ENCODE measurements at regions not wholly inside any gene's neighbourhood (a gene's known extent, or its start where the extent isn't known, plus 50 kb on each side); places are given as distances from the start of the nearest gene placed in this dataset.

GRCh38 chr9:7403839-7404487 lies 395.6 kb downstream of the DMAC1 start:
- DNase-seq (ENCODE audit: extremely low read depth, low read depth, low spot score) = no peak

- DNase-seq (ENCODE audit: extremely low read depth, low read depth, low spot score) = no peak
Measured at GRCh38 chr9:7403028-7403389, 396.6 kb downstream of the DMAC1 start.

GRCh38 chr9:7402334-7403027 lies 397.1 kb downstream of the DMAC1 start:
- DNase-seq (ENCODE audit: extremely low read depth, low read depth, low spot score) = no peak

DNA sequence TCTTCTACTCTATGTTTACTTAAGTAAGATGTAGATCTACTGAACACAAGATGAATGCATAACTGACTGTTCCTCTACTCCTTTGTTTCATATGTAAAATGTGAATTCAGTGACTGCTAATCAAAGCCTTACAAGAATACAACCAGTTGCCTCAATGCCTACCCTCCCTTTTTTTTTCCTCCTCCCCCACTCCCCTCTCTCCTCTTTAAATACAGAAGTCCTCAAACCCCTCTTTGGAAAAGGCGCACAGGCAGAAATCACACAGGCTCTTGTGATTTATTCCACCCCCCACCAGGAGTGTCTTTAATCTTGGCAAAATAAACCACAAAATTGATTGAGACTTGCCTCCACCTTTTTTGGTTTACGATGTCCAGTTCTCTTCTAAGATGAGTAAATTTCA lies 398.5 kb downstream of the DMAC1 start:
- no peak for DNase-seq (ENCODE audit: extremely low read depth, low read depth, low spot score)

DNA sequence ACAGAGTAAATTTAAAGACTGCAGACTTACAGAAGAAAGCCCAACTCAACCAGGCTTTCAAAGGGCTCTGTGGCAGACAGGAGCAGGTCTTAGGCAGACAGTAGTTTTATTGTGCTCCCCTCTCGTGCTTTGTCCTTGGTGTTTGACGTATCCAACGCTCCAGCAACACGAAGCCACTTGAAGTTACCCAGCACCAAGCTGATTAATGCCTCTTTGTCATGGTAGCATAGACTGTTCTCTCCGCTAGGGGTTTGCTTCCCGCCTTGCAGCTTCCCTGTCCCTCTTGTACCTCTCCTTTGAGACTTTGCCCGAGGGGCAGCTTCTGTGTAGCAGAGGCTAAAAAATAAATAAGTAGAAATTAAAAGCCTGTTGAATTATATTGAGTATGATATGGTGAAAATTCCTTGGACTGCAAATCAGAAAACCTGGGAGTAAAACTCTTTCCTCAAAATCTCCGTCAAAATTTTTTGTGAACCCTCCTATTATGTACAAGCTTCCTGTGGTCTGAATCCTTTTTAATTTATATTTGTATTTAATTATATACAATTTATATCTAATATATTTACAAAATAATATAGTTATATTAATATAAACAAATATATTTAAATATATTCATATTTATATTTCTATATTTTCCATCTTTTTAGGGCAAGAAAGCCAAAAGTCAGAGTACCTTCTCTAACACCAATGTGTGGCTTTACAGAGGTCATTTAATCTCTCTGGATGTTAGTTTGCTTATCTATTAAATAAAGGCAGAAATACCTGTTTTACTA lies 405.4 kb downstream of the DMAC1 start:
- no peak for DNase-seq (ENCODE audit: extremely low read depth, low read depth, low spot score)

GRCh38 chr9:7392148-7392547 lies 407.4 kb downstream of the DMAC1 start:
- no peak for DNase-seq (ENCODE audit: extremely low read depth, low read depth, low spot score)

DNA sequence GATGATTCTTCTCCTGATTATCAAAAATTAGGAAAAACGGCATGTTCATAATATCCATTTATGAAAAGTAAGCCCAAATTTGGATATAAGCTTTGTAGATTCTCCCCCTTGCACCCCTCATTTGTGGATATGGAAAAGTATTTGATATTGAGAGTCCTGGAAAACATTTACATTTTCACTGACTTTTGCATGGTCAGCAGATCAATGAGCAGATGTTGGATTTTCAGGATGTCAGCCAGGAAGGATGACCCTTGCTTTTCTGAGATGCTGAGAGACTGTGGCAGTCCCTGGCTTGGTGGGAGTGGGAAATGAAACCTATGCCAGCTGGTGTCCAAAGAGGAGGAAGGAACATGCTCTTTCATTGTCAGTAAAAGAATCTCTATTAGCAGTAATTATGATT lies 410.8 kb downstream of the DMAC1 start:
- no peak for DNase-seq (ENCODE audit: extremely low read depth, low read depth, low spot score)

DNA sequence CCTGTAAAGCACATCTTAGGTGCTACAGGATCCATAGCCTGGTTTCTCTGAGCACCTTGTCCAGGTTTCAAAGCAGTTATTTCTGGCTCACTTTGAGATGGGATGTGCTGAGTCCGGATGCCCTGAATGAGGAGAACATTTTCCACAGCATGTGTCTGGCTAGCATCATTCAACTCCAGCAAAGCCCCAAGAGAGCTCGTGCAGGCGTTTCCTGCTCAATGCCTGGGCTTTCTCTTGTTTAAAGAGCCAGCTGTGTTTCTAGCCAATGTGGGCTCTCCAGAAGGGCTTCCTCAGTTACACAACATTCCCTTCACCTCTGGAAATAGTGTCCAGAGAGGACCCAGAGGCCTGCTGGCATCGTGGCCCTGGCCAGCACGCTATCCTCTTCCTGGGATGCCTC lies 411.7 kb downstream of the DMAC1 start:
- DNase-seq (ENCODE audit: extremely low read depth, low read depth, low spot score) = no peak

GRCh38 chr9:7382304-7382703 lies 417.3 kb downstream of the DMAC1 start:
- no peak for DNase-seq (ENCODE audit: extremely low read depth, low read depth, low spot score)

- DNase-seq (ENCODE audit: extremely low read depth, low read depth, low spot score) = no peak
Measured at GRCh38 chr9:7377489-7377888, 422.1 kb downstream of the DMAC1 start.

GRCh38 chr9:7376833-7377232 lies 422.7 kb downstream of the DMAC1 start:
- no peak for DNase-seq (ENCODE audit: extremely low read depth, low read depth, low spot score)

DNA sequence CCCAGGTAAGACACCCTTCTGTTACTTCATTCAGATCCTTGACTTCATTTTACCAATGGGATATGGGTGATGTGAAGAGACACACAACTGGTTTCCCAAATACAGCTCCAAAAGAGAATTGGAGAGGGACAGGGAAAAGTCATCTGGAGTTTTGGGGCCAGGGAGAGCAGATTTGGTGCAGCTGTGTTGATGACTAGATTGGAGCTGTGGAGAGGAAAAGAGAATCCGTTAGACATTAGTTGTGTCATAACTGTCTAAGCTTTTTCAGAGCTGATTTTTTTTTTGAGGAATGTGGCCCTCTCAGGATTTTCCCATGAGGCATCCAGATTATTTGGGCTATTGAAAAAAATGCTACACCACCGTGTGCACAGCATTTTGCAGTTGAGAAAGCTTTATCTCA lies 423.4 kb downstream of the DMAC1 start:
- no peak for DNase-seq (ENCODE audit: extremely low read depth, low read depth, low spot score)

DNA sequence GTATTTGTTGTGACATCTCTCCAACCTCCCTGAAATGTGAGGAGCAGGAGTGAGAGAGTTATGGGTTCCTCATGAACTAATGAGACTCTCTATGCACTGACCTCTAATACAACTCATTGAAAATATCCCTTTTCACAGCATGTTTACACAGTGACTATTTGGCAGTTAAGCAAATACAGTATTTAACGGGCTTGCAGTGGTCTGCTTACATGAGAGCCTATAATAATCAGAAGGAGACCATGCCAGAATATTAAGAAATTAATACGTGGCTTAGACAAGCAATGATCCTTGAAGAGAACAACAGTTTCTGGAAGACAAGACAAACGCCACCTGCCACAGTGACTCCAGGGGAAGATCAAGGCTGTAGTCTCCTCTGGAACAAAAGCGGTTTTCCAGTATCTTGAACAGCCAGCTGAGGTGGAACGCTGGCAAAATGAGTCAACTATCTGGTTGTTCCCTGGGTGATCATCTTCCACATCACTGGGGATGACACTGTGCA lies 424.5 kb downstream of the DMAC1 start:
- no peak for DNase-seq (ENCODE audit: extremely low read depth, low read depth, low spot score)

- no peak for DNase-seq (ENCODE audit: extremely low read depth, low read depth, low spot score)
Measured at GRCh38 chr9:7370988-7371387, 428.6 kb downstream of the DMAC1 start.

DNA sequence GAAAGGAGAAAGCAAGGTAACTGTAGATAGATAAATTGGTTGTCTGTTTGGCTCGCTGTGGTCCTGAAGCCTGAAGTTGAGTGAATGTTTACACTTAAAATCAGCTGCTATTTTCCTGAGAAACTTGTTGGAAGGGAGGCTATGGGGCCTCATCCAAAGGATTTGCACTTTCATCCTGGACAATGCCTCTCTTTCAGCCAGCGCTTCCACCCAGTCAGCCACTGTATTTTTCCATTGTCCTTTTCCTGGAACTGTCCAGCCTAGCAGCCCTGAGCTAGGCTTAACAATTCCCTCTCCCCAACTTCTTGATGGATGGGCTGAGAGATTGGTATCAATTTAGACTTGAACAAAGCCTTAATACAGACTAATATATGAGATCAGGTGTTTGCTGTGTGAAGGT lies 429.2 kb downstream of the DMAC1 start:
- no peak for DNase-seq (ENCODE audit: extremely low read depth, low read depth, low spot score)

DNA sequence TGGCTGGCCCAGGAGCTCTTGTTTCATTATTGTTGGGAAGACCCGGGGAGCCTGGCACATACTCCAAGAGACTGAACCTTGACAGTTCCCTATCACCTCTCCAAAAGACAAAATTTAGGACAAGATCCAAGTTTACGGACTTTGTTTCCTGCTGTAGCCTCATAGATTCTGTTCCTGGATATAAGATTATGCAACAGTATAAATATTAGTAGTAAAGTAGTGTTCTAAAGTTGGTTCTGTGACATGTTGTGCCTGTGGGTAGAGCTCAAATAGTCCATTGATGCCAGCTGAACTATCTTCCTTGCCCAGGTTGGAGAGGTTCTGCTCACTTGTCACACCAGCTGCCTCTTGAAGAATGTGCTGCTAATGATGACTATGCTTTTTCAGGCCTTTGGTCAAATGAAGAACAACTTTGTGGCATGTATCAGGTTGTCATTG lies 430.2 kb downstream of the DMAC1 start:
- no peak for DNase-seq (ENCODE audit: extremely low read depth, low read depth, low spot score)

DNA sequence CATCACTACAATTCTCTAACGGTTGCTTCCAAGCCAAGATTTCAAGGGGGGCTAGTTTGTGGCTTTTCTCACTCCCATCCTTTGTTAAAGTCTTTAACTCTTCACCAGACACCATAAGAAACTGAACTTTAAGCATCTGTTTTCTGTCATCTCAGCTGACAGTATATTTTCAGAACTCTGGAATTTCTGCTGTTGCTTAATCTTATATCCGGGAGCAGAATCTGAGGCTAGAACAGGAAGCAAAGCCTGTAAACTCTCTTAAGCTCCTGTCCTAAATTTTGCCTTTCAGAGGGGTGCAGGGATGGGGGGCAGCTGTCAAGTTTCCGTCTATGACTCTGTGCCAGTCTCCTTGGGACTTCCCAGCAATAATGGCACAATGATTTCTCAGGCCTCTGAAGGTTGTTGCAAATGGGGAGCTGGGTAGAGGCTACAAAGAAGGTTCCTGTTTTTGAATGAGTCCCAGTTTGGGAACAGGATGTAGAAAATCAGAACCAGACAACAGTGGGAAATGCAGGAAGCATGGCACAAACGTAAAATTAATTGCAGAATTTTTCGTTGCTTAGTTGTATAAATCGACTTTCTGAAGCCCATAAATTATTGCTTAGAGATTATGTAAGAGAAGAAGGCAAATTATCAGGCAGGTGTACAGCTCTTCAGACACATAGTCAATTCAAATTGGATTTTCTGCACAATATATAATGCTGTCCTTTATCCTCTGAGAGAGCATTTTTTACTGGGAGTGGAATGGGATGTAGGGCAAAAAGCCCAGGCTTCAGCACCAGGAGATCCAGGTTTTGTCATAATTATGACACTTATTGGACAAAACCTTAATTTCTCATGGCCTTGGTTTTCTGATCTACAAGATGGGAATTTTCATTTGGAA lies 430.9 kb downstream of the DMAC1 start:
- no peak for DNase-seq (ENCODE audit: extremely low read depth, low read depth, low spot score)

DNA sequence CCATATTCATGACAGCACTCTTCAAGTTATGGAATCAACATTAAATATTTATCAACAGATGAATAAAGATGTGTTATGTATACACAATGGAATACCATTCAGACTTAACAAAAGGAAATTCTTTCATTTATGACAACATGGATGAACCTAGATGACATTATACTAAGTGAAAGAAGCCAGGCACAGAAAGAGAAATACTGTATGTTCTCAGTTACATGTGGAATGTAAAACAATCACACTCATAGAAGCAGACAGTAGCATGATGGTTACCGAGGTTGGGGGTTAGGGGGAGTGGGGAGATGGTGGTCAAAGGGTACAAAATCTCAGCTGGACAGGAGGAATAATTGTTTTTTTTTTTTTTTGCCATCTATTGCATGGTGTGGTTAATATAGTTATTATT lies 431.9 kb downstream of the DMAC1 start:
- DNase-seq (ENCODE audit: extremely low read depth, low read depth, low spot score) = no peak

DNA sequence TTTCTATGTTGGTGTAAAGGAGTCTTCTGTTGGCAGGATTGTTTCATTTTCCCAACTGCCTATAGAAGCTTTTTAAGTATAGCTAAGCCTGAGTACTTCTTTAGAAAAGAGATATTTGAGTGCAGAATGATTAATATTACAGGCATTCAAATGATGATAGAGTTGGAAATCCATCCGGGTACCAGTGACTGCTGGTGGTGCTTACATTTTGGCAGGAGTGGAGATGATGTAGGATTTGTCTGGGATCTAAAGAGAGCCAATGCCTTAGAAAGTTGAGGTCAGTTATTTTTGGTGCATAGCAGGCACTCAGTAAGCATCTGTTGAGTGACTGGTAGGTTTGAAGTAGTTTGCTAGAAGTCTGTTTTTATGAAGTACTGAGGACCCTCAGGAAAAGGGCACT lies 433.5 kb downstream of the DMAC1 start:
- no peak for DNase-seq (ENCODE audit: extremely low read depth, low read depth, low spot score)

DNA sequence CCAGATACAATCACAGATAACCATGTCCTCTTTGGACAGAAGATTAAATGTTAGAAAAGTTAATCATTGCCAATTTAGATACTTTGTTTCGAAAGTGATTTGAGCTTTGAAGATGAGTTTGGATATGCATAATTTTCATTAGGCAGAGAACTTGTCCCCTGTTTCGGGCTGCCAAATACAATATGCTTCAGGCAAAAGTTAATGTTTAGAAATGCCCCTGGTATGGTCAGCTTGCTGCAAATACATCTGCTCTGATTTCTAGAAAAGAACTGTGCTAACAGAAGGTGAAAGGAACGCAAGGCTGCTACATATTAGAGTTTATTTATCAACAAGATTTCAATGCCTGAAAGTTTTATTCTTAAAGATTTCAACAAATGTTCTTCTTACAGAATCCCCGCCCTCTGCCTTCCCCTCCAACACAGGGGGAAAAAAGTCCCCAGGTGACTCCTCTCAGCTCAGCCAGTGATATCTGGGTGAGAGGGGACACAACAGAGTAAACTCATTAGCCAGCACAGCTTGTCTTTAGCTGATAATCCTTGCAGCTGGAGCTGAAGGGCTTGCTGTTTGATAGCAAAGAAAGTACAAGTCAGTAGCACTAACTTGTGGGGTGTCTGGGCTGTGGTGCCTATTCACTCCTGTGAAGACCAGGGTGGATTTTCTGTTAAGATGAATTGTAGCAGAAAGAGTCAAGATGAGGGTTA lies 435.7 kb downstream of the DMAC1 start:
- no peak for DNase-seq (ENCODE audit: extremely low read depth, low read depth, low spot score)
